ENCODE measurements at regions not wholly inside any gene's neighbourhood (a gene's known extent, or its start where the extent isn't known, plus 50 kb on each side); places are given as distances from the start of the nearest gene placed in this dataset.

DNA sequence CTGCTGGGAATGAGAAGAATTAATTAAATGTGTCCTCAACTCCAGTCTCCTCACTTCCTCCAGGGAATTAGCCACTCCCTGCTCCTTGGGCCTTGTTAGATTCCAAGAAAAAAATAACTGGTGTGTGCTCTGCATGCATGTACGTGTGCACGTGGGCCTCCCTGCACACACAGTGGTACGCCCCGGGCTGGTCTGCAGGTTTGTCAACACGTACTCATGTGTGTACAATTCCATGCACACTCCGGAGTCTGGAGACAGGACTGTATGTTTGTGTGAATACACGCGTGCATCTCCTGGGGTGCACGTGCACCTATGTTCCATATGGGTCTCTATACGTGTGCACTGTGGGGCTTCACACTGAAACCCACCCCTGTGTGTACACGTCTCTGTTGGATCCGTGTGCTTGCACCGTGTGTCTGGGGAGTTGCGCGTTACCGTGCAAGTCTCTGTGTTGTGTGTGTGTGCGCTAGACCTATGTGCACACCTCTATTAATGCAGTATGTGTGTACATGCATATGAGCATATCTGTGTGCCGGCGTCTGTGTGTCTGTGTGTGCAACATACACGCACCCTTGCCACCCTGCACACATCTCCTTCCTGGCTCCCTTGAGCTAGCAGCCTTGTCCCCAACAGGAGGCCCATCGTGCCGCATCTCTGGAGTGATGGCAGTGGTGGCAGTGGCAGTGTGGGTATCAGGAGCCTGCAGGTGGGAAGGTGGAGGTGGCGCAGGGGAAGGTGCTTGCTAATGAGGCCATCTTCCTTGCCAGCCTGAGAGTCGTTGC, 210.1 kb downstream of the TBC1D2B start:
- Histone ChIP-seq H3K9me3 (no peaks in the 10 kb centered on the region), H3K4me3 (no peak overlapping the region), H3K36me3 (no peaks in the 10 kb centered on the region), H3K27ac (no peak overlapping the region), H3K4me1 (peaks cover 0 to 7% (median 0%) of the 10 kb centered on the region in 4 donors), H3K27me3 (peaks cover 0 to 29% (median 2%) of the 10 kb centered on the region in 3 donors)
- TF ChIP-seq EP300 (IDR thresholded peaks at IDR 0.05) (no peak), POLR2A (IDR thresholded peaks at IDR 0.05) (no peak), POLR2AphosphoS5 (IDR thresholded peaks at IDR 0.05) (no peak)
- TF ChIP-seq, protein P1, sequence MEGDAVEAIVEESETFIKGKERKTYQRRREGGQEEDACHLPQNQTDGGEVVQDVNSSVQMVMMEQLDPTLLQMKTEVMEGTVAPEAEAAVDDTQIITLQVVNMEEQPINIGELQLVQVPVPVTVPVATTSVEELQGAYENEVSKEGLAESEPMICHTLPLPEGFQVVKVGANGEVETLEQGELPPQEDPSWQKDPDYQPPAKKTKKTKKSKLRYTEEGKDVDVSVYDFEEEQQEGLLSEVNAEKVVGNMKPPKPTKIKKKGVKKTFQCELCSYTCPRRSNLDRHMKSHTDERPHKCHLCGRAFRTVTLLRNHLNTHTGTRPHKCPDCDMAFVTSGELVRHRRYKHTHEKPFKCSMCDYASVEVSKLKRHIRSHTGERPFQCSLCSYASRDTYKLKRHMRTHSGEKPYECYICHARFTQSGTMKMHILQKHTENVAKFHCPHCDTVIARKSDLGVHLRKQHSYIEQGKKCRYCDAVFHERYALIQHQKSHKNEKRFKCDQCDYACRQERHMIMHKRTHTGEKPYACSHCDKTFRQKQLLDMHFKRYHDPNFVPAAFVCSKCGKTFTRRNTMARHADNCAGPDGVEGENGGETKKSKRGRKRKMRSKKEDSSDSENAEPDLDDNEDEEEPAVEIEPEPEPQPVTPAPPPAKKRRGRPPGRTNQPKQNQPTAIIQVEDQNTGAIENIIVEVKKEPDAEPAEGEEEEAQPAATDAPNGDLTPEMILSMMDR (IDR thresholded peaks at IDR 0.05): no peak
- intact Hi-C loops (cut with DNase I; ENCODE audit: low total_unique reads): no loop called here
- DNase-seq: no peak
- 89 to 96% (median 91%) methylated on average over 23 to 24 of the region's 24 CpGs for WGBS, 5 donors

DNA sequence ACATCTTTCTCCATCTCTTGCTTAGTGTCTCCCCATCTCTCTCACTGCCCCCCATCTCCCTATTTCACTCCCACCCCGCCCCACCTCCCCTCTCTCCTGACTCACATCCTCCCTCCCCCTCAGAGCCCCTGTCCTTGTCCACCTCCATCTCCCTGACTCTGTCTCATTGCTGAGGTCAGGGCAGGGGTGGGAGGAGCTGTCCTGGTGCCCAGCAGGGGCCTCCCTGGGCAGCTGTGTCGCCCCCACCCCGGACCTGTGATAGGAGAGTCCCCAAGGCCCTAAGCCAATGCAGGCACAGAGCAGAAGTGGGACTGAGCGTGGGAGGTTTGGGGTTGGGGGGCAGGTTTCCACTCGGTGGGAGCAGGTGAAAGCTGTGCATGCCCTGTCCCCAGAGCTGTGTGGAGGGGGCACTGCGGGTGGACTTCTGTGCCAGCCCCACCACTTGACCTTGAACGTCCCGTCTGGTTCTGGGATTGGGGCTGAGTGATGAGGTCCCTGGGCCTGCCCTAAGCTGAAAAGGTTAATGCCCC, 210.8 kb downstream of the TBC1D2B start:
- TF ChIP-seq POLR2AphosphoS5 (IDR thresholded peaks at IDR 0.05): no peak
- TF ChIP-seq, protein P1 (IDR thresholded peaks at IDR 0.05): no peak
- no peak for TF ChIP-seq POLR2A (IDR thresholded peaks at IDR 0.05)
- TF ChIP-seq EP300 (IDR thresholded peaks at IDR 0.05): no peak
- intact Hi-C loops (cut with DNase I; ENCODE audit: low total_unique reads): no loop called here
- DNase-seq: no peak
- Histone ChIP-seq H3K4me3 (no peak overlapping the region), H3K27ac (no peak overlapping the region), H3K27me3 (peaks cover 0 to 36% (median 9%) of the 10 kb centered on the region in 3 donors), H3K36me3 (no peaks in the 10 kb centered on the region), H3K9me3 (no peaks in the 10 kb centered on the region), H3K4me1 (peaks cover 0 to 7% (median 0%) of the 10 kb centered on the region in 4 donors)
- 60 to 75% (median 69%) methylated on average over 6 to 8 of the region's 8 CpGs for WGBS, 5 donors

DNA sequence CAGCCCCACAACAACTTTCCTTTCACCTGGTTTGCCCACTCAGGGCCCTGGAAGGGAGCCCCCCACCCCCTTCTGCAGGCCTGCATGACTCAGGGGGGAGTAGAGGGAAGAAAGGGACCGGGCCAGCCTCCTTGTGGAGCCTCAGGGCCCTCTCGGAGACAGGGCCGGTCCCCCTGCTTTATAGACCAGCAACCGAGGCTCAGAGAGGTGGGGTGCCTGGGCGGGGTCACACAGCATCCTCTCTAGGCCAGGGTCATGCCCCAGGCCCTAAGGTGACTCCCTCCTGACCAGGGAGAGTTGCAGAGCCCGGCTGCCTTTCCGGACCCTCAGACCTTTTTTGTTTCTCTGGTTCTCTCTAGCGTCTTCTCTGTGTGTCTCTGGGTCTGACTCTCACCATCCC, 211.3 kb downstream of the TBC1D2B start:
- Histone ChIP-seq H3K4me3 (no peak overlapping the region), H3K4me1 (peaks cover 0 to 7% (median 0%) of the 10 kb centered on the region in 4 donors), H3K27me3 (peaks cover 0 to 33% (median 9%) of the 10 kb centered on the region in 3 donors), H3K36me3 (no peaks in the 10 kb centered on the region), H3K27ac (no peak overlapping the region), H3K9me3 (no peaks in the 10 kb centered on the region)
- 71 to 86% (median 82%) methylated on average over 6 to 8 of the region's 8 CpGs for WGBS, 5 donors
- DNase-seq: no peak
- intact Hi-C loops (cut with DNase I; ENCODE audit: low total_unique reads): no loop called here
- no peak for TF ChIP-seq POLR2A (IDR thresholded peaks at IDR 0.05)
- no peak for TF ChIP-seq EP300 (IDR thresholded peaks at IDR 0.05)
- TF ChIP-seq, protein P1 (IDR thresholded peaks at IDR 0.05): no peak
- TF ChIP-seq POLR2AphosphoS5 (IDR thresholded peaks at IDR 0.05): no peak

DNA sequence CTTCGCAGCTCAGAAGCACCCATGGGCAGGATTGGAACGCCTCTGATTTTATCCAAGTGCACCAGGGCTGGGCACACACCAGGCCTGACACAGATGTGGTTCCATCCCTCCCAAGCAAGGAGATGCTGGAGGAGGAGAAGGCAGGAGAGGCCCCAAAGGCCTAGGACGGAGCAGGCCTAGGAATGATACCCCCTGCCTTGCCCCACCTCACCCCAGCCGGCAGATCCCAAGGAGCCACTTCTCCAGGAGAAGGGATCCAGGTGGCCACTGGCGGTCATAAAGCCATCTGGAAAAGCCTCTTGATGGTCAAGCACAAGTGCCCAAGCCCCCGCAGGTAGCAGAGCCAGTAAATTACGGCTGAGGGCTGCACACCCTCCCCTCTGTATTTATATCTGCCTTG, 211.8 kb downstream of the TBC1D2B start:
- H3K27ac ChIP-seq: no peak overlapping the region
- H3K9me3 ChIP-seq: no peaks in the 10 kb centered on the region
- H3K4me3 ChIP-seq: no peak overlapping the region
- no peak for TF ChIP-seq POLR2AphosphoS5 (IDR thresholded peaks at IDR 0.05)
- TF ChIP-seq POLR2A (IDR thresholded peaks at IDR 0.05): no peak
- TF ChIP-seq EP300 (IDR thresholded peaks at IDR 0.05): no peak
- TF ChIP-seq, protein P1 (IDR thresholded peaks at IDR 0.05): no peak
- 72 to 90% (median 84%) methylated on average over 6 to 7 of the region's 7 CpGs for WGBS, 5 donors
- no peak for DNase-seq
- H3K27me3 ChIP-seq: peaks cover 0 to 29% (median 9%) of the 10 kb centered on the region in 3 donors
- peaks cover 0 to 4% (median 0%) of the 10 kb centered on the region in 4 donors for H3K4me1 ChIP-seq
- H3K36me3 ChIP-seq: no peaks in the 10 kb centered on the region
- intact Hi-C loops (cut with DNase I; ENCODE audit: low total_unique reads): no loop called here
